Renal cortical epithelial cell (primary cell): ENCODE measurements at regions not wholly inside any gene's neighbourhood (a gene's known extent, or its start where the extent isn't known, plus 50 kb on each side); places are given as distances from the start of the nearest gene placed in this dataset.

Experiments used
- DNase-seq: peaks from one replicate; pipeline ENCODE4 v3.0.0-alpha.2; 2011; ENCODE audit warnings: low read depth

DNA sequence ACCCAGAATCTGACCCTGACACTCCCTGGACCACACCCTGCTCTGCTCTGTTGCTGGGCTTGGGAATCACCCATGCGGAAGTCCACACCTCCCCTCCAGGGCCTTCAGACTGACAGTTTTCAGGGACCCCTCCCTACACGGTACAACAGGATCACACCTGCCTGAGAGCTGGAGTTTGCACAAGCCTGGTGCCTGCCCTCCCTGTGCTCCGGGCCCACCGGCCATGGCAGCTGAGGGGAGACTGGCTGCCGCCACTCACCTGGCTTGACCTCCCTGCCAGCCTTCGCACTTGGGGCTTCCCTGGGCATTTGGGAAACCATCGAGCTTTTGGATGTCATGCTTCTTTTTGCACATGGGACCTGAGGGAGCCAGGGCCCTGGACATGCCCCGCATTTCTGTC is 95.9 kb upstream of the ANKRD34C start:
- DNase-seq = no peak

DNA sequence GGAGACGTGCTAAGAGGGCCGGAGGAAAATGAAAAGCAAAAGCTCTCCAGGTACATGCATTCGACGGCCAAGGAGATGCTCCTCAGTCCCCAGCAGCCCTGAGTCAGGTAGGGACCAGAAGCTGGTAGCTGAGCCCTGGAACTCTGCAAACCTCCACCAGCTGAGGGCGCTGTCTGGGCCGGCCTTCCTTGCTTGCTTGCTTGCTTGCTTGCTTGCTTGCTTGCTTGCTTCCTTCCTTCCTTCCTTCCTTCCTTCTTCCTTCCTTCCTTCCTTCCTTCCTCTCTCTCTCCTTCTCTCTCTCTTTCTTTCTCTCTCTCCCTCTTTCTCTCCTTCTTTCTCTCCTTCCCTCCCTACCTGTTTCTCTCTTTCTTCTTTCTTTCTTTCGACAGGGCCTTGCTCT is 94.6 kb upstream of the RASGRF1 start:
- no peak for DNase-seq

DNA sequence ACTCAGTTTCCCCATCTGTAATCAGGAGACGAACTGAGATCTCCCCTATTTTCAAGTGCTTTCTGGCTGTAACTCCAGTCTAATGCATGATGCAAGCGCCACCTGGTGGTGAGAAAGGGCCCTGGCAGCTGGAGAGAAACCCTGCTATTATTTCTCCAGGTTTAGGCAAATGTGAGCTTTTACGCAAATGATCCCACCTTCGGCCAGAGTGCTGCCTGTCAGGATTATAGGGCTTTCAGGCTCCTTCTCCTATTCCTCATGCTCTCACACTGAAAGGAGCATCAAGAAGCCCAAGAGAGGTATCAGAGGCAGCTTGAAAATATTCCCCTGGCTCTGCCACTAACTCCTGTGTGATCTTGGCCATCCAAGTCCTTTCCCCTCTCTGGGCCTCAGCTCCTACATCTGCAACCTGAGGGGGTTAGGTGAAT is 93.9 kb upstream of the RASGRF1 start:
- DNase-seq = peak; percentile 37

DNA sequence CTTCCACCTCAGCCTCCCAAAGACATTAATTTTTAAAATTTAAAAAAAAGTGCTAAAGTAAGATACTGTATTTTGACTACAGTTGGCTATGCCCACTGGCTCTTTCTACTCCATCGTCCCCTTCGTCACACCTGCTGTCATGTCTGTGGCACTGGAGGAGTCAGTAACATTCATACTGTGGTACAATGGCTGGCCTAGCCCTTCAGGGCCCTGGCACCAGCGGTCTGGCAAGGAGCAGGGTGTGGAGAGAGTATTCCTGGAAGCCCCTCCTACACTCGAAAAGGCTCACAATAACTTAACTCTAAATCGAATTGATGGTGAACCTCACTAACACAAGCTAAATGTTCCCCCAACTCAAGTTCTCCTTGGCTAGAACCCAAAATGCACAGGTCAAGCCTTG is 89.7 kb upstream of the RASGRF1 start:
- DNase-seq = no peak

DNA sequence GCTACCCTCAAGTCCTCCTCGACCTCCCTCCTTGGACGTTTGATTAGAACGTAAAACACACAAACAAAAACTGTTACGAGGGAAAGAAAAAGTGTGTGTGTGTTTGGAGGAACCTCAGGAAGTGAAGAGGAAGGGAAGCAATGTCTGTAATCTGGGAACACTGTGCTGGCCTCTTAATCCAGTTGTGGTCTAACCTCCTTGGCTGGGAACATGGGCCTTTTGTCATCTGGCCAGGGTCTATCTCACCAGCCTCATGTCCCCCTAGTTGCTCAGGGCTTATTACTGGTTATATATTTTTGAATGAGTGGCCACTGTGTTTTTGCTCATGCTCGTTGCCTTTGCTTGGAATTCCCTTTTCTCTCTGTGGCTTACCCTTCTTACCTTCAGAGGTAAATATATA is 89.0 kb upstream of the RASGRF1 start:
- DNase-seq = no peak

DNA sequence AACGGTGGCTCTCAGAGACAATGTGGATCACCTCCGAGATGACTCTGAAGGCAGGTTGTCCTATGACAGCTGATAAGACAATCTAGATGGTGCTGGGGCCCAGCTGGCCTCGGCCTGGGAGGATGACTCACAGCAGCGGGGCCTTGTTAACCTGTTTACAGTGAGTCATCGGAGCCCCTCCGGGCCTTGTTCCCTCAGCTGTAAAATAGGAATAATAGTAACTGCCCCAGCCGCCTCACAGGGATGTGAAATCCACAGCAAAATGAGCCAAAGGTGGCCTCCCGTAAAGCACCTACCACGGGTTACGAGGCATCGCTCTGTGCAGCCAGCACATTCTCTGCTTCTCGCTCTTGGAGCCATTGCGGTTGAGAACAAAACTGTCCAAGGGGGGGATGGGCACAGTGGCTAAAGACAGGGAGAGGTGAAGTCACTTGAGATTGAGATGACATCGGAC is 88.6 kb upstream of the RASGRF1 start:
- DNase-seq = peak; percentile 82

DNA sequence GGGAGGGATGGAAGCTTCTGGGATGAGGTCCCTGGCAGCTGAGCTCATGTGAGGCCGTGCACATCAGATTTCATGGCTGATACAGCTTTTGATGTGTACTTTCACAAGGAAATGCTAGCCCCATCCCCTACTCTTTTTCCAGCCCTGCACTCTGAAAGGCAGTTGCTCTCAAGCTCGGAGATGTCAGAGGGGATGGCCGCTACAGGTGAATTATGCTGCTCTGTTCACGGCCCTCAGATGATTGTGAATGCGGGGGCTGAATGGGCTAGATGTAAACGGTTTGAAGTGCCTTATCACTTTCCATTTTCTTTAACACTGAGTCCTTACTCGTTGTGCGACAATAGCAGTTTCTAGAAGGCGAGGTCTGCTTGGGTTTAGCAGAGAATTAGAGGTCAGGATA is 88.0 kb upstream of the RASGRF1 start:
- no peak for DNase-seq

DNA sequence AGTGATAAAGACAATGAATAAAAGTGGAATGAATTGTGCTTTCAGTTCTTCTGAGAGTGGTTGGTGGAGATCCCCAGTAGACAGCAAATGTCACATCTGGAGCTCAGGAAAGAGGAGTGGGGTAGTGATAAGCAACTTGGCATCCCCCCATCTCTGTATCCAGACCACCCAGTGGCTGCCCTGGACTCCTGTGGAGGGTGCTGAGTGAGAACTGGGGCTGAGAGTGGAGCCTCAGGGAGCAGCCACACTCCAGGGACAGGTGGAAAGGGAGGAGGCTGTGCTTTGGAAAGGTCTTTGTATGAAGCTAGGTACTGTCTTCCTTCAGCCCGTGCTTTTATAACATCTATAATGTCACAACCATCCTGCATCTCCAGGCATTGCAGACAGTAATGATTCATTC is 85.6 kb upstream of the RASGRF1 start:
- no peak for DNase-seq

DNA sequence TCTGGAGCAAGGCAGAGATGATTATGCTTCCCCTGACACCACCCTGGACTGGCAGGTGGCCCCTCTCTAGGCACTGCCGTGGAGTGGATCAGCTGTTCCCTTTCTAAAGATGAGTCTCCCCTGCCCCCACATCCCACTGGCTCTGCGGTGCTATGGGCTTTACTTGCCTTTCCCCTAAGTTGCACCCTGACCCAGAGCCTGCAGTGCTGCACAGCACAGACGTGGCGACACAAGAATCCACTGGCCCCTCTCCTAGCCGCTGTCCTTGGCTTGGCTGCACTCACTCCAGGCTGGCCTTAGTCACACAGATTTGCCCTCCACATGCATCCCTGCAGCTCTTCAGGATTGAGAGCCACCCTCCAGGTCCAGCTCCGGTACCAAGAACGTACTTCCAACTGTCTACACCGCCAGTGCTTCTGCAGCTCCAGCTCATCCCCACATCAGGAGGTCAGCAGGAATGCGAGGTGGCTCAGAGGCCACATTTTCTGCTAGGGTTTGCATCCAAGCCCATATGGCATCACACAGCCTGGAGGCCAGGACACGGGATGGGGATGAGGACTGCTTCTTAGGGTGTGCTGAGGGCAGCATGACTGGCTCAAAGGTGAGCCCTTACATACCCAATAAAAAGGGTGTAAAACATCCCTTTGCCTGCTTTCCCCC is 82.4 kb upstream of the RASGRF1 start:
- DNase-seq = no peak

DNA sequence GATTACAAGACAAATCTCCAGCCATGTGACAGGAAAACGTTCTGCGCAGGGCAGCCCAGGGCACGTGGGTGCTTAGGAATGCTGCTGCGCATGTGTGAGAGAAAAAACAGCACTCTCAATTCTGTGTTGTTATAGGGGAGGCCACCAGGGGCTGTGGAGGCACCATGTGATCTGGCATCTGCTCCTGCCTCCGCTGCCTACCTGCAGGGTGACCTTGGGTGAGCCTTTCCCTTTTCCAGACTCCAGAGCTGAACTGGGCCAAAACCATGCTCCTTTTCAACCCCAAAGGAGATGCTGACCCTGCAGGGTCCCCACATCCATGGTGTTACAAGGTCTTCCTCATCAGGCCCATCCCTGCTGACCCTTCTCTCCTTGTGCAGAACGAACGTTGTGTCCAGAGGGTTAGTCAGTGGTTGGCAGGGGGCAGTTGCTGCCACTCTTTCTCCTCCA is 81.5 kb upstream of the RASGRF1 start:
- no peak for DNase-seq

DNA sequence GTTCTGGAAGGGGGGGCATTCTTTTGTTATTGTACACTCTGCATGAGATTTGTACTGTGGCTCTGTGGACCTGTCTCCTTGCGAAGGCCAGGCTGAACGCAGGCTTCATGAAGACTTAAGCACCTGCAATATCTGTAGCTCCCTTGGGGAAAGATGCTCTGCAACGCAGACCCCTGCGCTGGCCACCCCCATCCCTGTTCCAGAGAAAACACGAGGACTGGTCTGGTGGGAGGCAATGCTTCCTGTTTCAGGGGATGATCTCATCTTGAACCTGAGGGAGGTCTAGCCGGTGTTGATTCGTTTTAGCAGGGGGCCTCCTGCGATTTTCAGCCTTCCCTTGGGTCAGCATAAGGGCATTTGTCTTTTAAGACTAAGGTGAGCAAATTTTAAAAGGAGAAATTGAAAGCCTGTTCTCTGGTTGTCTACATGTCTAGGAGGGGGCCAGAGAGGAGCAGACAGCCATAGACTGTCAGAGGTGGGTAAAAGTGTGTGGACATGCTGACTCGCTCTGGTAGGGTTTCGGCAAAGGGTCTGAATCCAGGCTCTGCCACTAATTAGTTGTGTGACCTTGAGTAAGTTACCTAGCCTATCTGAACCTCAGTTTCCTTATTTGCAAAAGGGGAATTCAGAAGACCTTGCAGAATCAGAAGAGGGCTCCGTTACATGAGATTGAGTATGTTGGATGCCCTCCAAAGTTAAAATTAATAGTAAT is 80.9 kb upstream of the RASGRF1 start:
- no peak for DNase-seq

DNA sequence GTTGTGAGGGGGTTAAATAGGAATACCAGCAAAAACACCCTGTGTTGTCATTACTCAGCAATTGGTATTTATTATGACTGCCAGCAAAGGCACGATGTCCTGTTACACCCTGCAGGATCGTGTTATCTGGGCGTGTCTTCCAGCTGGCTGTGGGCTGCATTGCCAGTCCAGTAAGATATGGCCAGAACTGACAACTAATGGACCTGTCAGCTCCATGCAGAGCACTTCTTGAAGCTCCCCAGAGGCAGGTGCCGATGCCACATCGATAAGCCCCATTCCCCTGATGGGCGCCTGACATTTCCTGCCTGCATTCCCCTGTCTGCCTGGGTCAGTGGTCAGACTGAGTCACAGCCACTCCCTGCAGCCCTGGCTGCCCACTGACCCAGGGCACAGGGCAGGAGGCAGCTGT is 79.7 kb upstream of the RASGRF1 start:
- DNase-seq = peak; percentile 72

DNA sequence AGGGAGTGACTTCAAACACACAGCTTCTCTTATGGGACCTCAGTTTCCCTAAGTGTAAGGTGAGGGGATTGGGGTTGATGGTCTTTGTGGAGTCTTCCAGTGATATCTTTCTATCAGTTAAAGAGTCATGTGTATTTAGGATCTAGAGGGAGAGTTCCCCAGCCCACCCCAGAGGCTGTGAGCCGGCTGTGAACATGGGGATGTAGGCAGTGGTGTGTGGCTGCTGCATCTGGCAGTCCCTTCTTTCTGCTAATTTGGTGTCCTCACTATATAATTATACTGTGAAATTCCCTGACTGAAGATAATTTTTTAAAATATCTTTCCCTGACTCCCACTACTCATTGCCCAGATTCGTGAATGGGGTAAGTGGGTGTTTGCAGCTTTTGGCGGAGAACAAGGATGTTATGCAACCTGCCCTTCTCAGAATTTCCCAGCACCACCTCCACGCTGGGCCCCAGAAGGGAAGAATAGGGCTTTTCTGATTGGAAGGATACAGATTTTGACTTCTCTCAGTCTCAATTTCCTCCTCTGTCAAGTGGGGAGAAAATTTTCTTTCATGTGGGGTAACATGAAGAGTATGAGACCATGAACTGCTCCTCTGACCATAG is 79.0 kb upstream of the RASGRF1 start:
- no peak for DNase-seq

DNA sequence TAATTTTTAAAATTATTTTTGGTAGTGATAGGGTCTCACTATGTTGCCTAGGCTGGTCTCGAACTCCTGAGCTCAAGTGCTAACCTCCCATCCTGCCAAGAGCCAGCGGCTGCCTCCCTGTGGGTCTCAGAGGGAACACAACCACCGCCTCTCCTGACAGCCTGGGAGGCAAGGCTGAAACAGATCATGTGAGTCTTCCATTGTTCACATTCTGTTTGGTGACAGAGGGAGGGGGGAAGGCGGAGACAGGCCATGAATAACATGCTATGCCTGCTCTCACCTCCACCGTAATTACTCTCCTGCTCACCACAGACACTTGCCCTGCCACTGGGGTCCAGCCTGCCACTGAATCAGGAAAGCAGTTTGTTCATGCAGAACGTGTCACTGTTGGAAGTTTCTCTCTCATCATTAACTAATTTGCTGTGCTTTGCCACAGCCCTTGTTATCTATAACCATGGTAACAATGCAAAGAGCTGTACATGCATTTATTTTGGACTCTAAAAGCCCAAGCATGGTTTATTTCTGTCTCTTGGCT is 78.4 kb upstream of the RASGRF1 start:
- peak; percentile 90 for DNase-seq

DNA sequence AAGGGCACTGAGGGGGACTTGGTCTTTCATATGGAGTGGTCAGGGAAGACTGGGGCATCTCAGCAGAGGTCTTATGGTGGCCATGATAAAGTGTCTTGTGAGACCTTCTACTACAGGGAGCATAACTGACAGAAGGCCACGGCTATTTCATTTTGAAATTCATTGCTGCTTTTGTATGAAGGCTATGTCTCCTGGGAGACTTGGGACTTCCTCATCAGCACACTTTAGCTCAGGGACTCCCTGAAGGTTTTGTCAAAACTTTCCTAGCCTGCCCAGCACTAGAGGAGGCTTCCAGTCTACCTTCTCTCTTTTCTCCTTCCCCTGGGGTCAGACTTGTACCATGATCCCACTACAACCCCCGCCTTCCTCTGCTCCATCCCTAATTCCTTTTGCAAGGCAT is 77.2 kb upstream of the RASGRF1 start:
- no peak for DNase-seq

DNA sequence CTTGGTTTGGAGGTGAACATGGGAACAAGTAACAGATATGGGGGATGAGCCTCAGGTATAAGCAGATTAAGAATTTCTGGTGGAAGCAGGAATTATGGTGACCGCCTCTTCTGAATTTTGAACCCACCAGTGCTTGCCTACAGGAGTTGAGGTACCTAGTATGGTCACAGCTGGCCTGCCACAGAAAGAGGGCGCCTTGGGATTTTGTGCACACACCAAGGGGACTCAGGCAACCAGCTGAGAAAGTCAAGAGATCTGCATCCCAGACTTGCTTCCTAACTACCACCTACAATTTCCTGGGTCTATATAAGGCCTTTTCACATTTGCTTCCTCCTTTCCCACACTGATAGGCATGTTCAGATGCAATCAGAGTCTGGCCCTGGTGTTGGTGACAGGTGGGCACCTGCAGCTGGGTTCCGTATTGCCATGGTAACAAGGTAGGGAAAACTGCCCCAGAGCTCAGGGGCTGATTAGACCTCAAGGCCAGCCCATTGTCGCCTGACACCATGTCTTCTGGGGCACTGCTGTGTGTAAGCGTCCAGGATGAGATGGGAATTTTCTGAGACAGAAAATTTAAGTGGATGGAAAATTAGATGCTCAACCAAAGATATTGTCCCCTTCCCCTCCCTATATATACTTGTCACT is 75.9 kb upstream of the RASGRF1 start:
- no peak for DNase-seq

DNA sequence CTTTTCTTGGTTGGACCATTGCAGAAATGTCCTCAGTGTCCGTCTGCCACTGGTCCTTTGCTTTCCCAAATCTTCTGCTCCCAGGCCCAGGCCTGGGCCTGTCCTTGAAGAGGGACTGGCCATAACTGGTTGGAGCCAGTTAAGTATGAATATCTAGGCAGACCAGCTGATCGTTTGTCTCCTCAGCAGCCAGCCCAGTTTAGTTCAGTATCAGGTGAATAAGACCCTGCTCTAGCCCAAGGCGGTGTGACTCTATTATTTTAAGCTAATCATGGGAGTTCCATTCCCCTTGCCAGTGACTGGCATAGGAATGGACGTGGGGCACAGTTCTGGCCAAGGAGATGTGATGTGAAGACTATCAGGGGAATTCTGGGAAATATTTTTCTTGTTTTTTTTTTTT is 73.9 kb upstream of the RASGRF1 start:
- no peak for DNase-seq

DNA sequence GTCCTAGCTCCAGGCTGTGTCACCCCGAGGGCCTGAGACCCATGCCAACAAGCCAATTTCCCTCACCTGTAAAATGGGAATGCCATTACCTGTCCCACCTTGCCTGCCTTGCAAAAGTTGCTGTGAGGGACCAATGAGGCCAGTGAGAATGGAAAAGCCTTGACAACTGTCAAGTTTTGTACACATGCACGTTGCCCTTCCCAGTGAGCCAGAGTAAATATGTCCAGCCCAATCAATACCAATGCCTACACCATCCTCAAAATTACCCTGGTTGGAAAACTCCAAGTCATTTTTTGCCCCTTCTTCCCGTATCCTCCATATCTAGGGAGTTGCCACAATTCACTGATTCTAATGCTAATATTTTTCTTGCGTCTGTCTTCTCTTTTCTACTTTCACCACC is 73.5 kb upstream of the RASGRF1 start:
- DNase-seq = no peak

DNA sequence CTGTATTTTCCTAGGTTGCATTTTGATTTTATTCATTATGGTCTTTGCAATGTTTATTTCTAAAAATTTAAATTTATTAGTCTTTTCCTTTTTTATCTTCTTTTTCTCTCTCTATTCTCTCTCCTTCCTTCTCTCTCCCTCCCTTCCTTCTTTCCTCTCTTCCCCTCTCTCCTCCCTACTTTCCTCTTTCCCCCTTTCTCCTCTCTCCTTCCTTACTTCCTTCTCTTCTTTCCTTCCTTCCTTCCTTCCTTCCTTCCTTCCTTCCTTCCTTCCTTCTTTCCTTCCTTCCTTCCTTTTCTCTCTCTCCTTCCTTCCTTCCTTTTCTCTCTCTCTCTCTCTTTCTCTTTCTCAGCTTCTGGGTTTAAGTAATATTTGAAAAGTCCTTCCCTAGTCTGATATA is 72.8 kb upstream of the RASGRF1 start:
- DNase-seq = no peak

DNA sequence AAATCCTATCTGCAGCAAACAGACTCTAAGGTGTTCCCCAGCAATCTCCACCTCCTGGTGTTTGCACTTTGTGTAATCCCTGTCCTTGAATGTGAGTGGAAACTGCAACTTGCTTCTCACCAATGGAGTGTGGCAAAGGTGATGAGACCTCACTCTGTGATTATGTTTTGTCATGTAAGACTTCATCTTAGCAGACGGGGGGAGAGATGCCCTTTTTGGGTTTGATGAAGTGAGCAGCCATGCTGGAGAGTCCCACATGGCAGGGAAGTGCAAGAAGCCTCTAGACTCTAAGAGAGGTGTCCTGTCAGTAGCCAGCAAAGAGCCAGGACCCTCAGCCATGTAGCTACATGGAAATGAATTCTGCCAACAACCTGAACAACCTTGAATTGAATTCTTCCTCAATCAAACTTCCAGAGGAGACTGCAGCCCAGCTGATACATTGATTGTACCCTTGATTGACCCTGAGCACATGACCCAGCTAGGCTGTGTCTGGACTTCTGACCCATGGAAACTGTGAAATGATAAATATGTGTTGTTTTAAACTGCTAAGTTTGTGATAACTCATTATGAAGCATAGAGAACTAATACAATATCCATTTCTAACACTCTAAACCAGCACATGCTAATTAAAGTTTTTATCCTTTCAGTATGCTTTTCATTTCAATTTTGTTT is 71.4 kb upstream of the RASGRF1 start:
- no peak for DNase-seq

DNA sequence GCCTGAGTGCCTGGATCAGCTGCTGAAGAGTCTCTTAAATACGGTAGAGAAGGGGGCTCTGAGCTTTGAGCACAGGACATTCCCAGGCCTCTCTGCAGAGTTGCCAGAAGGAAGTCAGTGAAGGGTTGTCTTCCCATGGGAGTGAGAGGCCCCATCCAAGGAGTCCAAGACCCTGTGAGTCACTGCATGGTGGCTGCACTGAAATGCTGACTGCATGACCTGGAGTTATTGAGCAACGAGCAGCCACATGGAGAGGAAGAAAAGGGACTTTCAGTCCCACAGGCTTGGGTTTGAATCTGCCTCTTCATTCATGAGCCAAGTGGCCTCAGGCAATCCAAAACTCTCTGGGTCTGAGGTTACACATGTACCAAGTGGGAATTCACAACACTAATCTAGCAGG is 69.6 kb upstream of the RASGRF1 start:
- peak; percentile 90 for DNase-seq
